NCI-H82 treated with DMSO at 0.1 percent for 48 hours (cell line): ENCODE measurements at regions not wholly inside any gene's neighbourhood (a gene's known extent, or its start where the extent isn't known, plus 50 kb on each side); places are given as distances from the start of the nearest gene placed in this dataset.

Experiments used
- DNase-seq: peaks from one replicate; lab custom pipeline; 2025; ENCODE audit not compliant: unreplicated experiment; lab: John Stamatoyannopoulos, UW

DNA sequence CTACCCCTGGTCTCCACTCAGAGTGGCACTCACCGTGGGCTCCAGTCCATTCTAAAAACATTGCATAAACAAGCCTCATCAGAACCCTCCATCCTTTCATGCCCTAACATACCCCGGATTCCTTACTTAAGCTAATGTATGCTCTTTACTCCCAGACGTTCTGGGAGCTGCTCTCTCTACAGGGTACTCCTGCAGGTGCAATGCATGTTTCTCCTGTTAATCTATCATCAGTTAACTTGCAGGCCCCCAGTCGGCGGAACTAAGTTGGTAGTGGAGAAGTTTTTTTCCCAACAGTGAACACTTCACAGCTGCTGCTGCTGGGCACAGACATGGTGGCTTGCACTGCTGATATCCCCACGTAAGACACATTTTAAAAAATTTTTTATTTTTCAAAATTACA is 161.6 kb upstream of the FAT1 start:
- no peak for DNase-seq

DNA sequence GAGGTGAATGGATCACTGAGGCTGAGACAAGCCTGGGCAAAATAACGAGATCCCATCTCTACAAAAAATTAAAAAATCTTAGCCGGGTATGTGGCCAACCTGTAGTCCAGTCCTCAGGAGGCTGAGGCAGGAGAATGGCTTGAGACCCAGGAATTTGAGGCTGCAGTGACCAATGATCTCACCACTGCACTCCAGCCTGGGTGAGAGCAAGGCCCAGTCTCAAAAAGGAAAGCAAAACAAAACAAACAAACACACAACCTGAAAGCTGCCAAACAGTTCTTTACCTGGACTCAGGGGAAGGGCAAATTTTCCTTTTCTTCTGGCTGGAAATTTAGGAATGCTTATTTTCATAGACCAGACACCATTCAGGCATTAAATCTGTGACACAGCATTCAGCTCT is 163.1 kb upstream of the FAT1 start:
- DNase-seq: no peak

DNA sequence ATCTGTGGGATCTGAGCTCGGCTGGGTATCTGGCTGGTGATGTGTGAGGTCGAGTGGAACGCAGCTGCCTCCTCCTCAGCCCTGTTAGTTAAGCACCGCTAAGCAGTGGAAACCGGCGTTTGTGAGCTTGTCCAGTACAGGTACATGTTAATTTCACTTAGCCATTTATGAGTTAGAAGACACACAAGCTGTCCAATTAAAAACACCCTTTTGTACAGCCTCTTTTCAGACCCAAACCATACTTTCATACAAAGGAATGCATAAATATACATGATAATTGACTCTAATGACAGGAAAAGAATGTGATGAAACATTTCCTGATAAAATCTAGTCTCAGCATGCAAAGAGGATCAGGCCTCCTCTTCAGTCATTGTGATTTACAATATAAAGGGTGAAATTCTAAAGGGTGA is 163.6 kb upstream of the FAT1 start:
- no peak for DNase-seq

DNA sequence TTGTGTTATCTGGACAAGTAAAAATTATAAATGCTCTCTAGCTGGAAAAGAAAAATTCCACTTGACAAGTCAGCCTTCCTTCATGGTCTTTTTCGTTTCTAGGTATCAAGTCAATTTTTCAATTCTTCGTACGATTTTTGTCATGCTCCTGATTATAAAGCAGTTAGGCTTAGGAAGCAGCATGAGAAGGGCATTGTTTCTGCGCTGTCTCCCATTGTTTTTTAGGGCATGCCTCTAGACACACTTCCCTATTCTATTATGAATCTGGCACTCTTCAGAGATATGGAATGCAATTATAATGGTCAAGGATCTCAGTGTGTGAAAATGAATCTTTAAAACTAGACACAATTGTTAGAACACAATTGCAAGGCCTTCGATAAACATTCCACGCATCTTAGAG is 164.1 kb upstream of the FAT1 start:
- DNase-seq: no peak

DNA sequence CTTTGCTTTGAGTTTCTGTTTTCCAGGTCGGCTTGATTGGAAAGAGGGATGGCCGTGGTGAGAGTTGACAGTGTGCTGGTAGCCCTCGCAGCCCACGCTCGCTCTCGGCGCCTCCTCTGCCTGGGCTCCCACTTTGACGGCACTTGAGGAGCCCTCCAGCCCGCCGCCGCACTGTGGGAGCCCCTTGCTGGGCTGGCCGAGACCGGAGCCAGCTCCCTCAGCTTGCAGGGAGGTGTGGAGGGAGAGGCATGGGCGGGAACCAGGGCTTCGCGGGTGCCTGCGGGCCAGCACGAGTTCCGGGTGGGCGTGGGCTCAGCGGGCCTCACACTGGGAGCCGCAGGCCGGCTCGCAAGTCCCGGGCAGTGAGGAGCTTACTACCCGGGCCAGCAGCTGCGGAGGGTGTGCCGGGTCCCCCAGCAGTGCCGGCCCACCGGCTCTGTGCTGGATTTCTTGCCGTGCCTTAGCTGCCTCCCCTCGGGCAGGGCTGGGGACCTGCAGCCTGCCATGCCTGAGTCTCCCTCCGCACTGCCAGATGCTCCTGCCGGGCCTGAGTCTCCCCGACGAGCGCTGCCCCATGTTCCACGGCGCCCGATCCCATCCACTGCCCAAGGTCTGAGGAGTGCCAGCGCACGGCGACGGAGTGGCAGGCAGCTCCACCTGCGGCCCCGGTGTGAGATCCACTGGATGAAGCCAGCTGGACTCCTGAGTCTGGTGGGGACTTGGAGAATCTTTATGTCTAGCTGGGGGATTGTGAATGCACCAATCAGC is 166.4 kb upstream of the FAT1 start:
- DNase-seq: no peak

DNA sequence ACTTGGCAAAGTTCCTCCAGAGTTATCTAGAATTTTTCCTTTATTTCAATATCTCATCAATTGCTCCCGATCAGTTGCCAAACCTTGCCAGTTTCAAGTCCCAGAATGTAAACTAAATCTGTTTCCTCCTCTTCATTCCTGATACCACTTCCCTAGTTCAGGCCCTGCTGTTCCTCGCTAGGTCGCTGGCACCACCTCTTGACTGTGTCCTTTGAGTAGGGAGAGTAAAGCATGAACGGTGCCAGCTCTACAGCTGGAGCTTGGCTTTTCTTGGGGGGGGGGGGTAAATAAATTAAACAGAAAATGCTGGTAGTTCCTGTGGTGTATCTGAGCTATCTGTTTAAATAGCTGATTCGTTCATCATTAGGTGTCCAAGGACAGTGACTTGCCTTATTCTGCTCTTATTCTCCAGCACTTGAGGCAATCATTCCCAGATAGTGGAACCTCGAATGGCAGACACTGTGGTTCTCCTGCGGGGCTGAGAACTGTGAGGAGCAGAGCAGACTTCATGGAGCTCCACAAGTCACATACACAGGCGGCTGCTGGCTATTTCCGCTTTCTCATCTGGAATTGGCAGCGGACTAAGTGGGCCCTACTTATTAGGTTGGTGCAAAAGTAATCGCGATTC is 168.3 kb upstream of the FAT1 start:
- no peak for DNase-seq

DNA sequence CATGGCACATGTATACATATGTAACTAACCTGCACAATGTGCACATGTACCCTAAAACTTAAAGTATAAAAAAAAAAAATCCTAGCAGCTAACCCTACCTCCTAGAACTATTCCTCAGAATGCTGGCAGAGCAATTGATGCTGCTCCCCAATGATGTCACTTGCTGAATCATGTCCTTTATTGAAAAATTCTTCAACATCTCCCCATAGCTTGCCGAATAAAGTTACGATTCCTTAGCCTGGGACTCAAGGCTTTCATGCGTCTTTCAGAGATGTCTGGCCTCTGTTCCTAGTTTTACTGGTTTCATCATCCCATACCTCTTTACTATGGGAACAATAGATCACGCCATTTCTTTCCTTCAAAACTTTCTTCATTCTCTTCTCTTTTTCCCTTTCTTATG is 174.7 kb upstream of the FAT1 start:
- DNase-seq: no peak

DNA sequence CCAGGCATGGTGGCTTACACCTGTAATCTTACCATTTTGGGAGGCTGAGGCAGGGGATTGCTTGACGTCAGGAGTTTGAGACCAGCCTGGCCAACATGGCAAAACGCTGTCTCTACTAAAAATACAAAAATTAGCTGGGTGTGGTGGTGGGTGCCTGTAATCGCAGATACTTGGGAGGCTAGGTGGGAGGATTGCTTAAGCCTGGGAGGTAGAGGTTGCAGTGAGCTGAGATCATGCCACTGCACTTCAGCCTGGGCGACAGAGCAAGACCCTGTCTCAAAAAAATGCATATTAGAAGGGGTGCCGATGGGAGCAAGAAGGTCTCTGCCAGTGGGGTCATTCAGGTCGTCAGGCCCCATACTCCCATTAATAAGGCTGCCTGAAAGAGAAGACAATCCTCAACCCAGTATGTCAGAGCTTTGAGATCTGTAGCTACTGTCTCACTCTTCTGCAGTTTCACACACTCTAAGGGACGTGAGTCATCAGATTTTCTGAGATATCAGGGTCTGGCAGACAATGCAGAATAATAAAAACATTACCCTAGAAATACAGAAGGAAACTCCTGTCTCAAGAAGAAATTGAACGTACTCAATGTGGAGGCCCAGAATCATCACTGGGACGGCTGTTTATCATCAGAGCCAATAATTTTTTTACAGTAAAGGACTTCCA is 176.7 kb upstream of the FAT1 start:
- no peak for DNase-seq

DNA sequence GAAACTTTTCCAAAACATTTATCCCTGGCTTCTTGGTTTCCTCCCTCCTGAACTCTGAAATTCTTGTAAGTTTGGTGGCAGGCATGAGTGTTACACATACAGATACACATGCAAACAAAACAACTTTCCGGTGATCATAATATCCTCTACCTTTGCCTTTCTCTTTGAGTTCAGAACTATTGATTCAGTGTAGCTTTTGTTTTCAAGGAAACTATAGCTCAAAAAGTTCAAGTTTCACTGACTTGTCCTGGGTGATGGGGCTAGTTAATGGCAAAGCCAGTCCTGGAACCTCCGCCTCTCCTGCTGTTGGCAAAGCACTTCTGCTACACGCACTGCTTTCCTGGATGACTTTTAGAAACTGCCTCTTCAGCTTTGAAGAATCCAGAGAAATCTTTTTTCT is 177.3 kb upstream of the FAT1 start:
- DNase-seq: no peak

DNA sequence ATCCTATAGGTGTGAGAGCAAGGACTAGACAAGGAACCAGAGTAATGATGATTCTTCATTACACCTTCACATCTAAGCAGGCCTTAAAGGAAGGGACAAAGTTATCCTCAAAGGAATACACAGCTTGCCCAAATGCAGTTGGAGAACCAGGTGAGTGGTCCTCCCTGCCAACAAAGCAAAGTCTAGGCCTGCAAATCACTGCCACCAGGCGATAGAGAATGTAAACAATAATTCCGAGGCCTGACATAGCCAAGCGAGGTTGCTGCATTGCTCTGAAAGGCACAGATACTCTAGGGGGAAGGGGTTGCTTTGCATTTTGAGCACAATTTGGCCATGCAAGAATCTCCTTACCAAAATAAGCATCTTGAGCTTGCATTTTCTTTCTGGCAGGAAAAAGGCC is 178.2 kb upstream of the FAT1 start:
- no peak for DNase-seq

DNA sequence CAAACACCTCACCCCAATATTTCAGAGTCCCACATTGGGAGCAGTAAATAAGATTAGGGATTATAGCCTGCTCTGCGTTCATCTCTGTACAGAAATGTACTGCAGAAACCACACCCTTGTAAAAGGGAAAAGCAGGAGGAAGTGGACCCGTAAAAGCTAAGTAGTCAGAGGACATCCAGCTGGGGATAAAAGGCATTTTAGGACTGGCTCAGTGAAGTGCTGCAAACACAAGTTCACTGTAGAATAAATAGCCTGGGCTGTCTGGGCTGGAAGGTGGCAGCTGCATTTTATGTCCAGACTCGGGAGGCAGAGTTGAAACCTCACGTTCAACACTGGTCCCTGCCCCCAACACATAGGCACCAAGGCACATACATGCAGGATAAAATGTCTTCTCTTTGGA is 178.7 kb upstream of the FAT1 start:
- DNase-seq: no peak

DNA sequence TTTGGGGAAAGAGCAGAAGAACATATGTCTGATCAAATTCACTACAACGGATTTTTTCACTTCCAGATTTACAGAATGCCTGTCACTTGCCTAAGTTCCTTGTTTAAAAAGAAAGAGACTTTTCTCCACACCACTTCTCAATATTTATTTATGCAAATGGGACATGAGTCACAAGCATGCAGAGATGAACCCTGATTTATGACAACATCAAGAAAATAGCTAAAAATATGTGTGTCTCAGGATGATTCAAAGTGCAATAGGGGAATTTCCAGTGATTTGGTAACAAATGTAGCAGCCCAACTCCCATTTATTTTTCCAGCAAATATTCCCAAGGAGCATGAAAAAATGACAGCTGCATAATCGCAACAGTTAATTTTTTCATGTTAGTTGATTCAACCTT is 180.4 kb upstream of the FAT1 start:
- DNase-seq: no peak

DNA sequence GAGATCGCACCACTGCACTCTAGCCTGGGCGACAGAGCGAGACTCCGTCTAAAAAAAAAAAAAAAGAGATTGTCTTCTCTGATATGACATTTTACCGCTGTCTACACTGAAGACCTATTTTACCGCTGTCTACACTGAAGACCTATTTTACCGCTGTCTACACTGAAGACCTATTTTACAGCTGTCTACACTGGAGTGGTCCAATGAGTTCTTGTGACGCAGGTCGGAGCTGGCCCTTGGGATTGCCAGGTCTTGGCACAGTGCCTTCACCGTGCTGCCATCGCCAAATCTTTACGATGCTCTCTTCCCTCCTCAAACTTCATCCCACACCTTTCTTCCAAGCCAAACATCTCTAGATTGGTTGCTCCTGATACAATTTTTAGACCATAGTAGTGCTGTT is 183.1 kb upstream of the FAT1 start:
- DNase-seq: no peak

DNA sequence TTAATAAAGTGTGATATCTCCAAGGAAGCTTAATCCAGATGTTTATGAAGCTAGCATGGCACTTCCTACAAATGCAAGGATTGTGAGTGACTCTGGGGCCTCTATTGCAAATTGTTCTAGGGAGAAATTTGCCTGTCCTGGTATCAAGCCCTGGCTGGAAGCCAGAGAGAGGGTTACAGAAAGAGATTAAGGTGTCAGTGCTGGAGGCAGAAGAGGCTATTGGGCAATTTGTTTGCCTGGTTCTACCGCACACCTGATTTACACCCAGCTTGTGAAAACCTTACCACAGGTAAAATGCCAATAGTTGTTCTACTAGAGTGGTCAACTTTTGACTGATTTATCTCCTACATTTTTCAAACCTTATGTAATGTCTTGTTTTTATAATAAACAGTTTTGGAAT is 186.7 kb upstream of the FAT1 start:
- no peak for DNase-seq

DNA sequence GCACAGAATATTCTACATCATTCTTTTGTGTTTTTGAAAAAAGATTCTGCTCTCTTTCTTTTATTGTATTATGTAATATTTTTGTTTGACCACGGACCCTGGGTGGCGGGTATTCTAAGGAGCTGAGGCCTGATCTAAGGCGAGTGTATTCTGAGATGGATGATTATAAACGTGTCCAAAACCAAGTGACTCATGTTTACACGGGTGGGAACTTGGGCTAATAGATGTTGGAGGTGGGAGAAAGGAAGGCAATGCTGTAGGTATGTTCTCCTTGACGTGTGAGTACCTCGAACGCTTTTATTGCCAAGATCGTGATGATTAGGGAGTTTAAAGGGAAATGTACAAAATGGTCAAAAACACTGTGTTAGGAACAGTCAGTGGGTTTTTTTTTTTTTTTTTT is 188.9 kb upstream of the FAT1 start:
- DNase-seq: no peak

DNA sequence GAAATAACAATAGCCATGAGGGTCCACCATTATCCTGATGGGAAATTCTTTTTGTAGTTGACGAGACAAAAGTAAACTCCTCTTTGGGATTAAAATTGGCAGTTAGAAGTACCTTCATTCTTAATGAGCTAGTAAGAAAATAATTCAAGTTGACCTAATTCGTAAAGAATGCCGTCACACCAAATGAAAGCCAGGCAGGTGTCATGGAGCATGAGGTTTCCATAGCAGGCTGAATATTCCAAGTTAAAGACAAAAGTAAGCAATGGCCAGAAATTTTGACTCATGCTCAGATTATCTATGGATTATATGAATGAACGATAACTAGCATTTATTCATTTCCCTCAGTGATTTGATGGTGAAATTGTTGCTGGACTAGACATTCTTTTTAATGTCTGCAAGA is 192.2 kb upstream of the FAT1 start:
- no peak for DNase-seq

DNA sequence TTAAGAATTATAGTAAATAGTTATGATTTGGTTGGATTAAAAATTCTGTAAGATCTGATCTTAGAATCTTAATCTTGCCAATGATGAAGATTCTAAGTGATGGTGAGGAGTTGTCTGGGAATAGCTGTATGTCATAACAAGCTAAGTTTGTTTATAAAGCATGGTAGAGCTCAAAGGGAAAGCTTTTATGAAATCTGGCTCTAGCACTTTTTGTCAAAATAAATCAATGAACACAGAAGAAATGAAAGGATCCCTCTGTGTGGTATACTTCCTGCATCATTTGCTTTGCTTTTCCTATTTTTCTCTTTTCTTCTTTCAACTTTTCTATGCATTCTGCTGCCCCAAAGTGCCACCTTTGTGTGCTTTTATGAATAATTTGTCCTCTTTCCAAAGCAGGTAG is 193.5 kb upstream of the FAT1 start:
- no peak for DNase-seq

DNA sequence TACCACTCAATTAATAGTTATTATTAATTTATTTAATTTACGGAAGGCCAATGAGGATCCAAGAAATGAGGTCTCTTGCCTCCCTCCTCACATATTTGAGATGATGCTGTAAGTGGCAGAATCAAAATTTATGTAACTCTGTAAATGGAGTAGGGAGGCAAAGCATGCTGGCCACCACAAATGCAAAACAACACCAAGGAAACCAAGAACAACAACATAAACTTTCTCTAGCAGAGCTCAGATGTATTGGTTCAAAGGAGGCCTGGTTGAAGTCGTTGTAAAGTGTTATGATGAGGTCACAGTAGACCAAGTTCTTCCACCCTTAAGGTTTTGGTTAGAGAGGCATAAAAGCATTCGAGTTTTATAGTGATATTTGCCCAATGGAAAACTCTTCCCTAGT is 194.8 kb upstream of the FAT1 start:
- DNase-seq: no peak

DNA sequence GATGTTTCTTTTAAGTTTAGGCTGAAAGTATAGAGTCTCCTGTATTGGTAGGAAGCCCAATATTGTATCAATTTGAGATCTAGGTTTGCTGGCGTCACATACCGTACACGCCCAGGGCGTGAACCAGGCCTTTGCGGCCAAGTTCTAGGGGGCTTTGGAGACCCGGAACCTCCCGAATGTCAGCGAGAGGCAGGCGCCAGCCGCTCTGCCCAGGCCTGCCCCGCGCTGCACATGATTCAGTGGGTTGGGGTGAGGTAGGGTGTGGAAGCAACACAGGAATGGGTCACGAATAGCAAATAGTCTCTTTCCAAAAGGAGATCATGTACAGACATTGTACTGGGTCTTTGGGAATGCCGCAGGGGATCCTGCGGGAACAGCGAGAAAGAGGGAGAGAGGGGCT is 195.7 kb upstream of the FAT1 start:
- DNase-seq: no peak

DNA sequence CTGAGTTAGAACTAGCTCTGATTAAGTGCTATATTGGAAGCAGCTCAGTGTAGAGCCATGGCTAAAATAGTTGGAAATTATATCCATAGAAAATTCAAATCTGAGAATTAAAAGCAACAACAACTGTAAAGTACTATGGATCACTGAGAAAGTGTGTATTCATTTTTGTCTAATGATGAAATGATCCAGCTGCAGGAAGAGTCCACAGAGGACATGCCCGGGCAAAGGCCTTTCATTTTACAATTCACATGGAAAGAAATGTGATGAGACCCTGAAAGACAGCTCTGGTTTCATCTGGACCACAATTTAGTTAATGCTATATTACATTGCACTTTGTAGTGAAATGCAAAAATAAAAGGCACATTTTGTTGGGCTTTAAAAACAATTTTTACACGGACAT is 196.8 kb upstream of the FAT1 start:
- no peak for DNase-seq

DNA sequence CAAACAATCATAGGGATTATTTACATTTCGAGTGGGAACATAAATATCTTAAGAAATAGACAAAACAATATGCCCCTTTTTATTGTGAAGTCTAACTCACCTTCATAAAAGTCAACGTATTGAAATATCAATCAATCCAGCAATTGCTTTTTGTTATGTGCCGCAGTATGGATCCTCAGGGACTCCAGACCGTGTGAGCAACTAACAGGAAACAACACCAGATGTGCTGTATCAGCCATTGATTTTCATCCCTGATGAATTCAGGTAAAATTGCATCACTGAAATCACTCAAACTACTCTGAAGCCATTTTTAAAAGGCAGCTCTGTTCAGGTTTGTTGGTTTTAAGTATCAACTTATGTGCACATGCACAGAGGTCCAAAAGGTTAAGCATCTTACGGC is 197.3 kb upstream of the FAT1 start:
- no peak for DNase-seq

DNA sequence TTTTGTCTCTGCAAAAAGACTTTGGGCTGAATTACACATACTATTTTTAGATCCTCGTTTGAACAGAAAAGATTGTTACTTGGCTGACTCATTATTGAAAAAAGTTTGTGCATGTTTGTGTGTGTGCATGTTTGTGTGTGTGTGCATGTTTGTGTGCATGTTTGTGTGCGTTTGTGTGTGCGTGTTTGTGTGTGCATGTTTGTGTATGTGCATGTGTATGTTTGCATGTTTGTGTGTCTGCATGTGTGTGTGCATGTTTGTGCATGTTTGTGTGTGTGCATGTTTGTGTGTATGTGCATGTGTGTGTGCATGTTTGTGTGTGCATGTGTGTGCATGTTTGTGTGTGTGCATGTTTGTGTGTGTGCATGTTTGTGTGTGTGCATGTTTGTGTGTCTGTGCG is 201.1 kb upstream of the FAT1 start:
- DNase-seq: no peak

DNA sequence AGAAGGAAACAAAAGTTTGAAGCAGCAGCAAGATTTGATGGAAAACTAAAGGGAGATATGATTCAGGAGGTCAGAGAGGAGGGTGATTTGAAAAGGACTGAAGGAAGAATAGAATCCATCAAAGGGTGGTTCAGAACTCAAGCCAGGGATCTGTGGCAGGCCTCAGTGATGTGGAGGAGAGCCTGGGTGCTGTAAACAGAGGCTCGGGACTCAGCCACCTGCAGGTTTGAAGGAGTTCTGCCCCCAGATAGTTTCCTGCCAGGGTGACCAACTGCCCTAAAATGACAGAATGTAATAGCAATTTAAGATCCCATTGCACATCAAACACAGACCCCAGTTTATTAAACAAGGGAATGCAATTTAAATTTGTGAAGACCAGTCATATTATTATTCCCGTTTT is 204.0 kb upstream of the FAT1 start:
- no peak for DNase-seq
